ENCODE measurements at regions not wholly inside any gene's neighbourhood (a gene's known extent, or its start where the extent isn't known, plus 50 kb on each side); places are given as distances from the start of the nearest gene placed in this dataset.

DNA sequence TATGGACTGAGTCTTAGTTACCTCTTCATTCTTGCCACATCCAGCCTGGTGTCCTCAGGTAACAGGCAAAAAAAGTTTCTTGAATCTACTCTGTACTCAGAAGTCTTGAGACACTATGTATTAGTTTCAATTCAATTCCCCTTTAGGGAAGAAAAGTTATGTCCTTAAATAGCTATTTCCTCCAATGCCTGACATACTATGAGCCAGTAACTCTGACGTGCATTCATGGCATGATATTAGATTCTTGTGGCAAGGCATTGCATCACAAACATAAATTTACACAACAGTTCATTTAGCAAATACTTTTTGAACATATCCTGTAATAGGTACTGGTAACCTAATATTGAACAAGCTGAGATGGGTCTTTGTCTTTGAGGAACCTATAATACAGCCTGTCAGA is 109.3 kb upstream of the FOXB1 start:
- TF ChIP-seq, protein P1, sequence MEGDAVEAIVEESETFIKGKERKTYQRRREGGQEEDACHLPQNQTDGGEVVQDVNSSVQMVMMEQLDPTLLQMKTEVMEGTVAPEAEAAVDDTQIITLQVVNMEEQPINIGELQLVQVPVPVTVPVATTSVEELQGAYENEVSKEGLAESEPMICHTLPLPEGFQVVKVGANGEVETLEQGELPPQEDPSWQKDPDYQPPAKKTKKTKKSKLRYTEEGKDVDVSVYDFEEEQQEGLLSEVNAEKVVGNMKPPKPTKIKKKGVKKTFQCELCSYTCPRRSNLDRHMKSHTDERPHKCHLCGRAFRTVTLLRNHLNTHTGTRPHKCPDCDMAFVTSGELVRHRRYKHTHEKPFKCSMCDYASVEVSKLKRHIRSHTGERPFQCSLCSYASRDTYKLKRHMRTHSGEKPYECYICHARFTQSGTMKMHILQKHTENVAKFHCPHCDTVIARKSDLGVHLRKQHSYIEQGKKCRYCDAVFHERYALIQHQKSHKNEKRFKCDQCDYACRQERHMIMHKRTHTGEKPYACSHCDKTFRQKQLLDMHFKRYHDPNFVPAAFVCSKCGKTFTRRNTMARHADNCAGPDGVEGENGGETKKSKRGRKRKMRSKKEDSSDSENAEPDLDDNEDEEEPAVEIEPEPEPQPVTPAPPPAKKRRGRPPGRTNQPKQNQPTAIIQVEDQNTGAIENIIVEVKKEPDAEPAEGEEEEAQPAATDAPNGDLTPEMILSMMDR (IDR thresholded peaks at IDR 0.05): no peak
- no peak for TF ChIP-seq POLR2A (IDR thresholded peaks at IDR 0.05)
